ENCODE measurements at regions not wholly inside any gene's neighbourhood (a gene's known extent, or its start where the extent isn't known, plus 50 kb on each side); places are given as distances from the start of the nearest gene placed in this dataset.

- no peaks in the 10 kb centered on the region for H3K9me3 ChIP-seq
- H3K27ac ChIP-seq, result peak overlapping the region in 1 of 2 donors; percentile 50
- H3K27me3 ChIP-seq, result peaks cover 9 to 12% of the 10 kb centered on the region in 2 donors
- no peak for DNase-seq (ENCODE audit: low spot score)
- peaks cover 0 to 18% of the 10 kb centered on the region in 2 donors for H3K4me1 ChIP-seq
- peak overlapping the region; percentile 39 to 56 for H3K4me3 ChIP-seq
- TF ChIP-seq, protein P1, sequence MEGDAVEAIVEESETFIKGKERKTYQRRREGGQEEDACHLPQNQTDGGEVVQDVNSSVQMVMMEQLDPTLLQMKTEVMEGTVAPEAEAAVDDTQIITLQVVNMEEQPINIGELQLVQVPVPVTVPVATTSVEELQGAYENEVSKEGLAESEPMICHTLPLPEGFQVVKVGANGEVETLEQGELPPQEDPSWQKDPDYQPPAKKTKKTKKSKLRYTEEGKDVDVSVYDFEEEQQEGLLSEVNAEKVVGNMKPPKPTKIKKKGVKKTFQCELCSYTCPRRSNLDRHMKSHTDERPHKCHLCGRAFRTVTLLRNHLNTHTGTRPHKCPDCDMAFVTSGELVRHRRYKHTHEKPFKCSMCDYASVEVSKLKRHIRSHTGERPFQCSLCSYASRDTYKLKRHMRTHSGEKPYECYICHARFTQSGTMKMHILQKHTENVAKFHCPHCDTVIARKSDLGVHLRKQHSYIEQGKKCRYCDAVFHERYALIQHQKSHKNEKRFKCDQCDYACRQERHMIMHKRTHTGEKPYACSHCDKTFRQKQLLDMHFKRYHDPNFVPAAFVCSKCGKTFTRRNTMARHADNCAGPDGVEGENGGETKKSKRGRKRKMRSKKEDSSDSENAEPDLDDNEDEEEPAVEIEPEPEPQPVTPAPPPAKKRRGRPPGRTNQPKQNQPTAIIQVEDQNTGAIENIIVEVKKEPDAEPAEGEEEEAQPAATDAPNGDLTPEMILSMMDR (IDR thresholded peaks at IDR 0.05), result no peak
- no peaks in the 10 kb centered on the region for H3K36me3 ChIP-seq
These were observed 470.7 kb downstream of the SOX9 start for GRCh38 chr17:72591289-72592241.

- H3K9me3 ChIP-seq, result no peaks in the 10 kb centered on the region
- H3K27ac ChIP-seq, result peak overlapping the region in 1 of 2 donors; percentile 50
- DNase-seq (ENCODE audit: low spot score), result no peak
- H3K27me3 ChIP-seq, result peaks cover 9 to 12% of the 10 kb centered on the region in 2 donors
- H3K4me3 ChIP-seq, result peak overlapping the region; percentile 39 to 56
- H3K36me3 ChIP-seq, result no peaks in the 10 kb centered on the region
- H3K4me1 ChIP-seq, result peaks cover 0 to 18% of the 10 kb centered on the region in 2 donors
- TF ChIP-seq, protein P1 (IDR thresholded peaks at IDR 0.05), result no peak
These were observed 471.6 kb downstream of the SOX9 start for GRCh38 chr17:72592242-72592966.

- Histone ChIP-seq H3K36me3 (no peaks in the 10 kb centered on the region), H3K27ac (no peak overlapping the region), H3K4me3 (peak overlapping the region; percentile 39 to 56), H3K27me3 (peaks cover 9 to 12% of the 10 kb centered on the region in 2 donors), H3K4me1 (peaks cover 0 to 18% of the 10 kb centered on the region in 2 donors), H3K9me3 (no peaks in the 10 kb centered on the region)
- TF ChIP-seq, protein P1 (IDR thresholded peaks at IDR 0.05), result no peak
- no peak for DNase-seq (ENCODE audit: low spot score)
These were observed 472.1 kb downstream of the SOX9 start for GRCh38 chr17:72592967-72593325.

DNA sequence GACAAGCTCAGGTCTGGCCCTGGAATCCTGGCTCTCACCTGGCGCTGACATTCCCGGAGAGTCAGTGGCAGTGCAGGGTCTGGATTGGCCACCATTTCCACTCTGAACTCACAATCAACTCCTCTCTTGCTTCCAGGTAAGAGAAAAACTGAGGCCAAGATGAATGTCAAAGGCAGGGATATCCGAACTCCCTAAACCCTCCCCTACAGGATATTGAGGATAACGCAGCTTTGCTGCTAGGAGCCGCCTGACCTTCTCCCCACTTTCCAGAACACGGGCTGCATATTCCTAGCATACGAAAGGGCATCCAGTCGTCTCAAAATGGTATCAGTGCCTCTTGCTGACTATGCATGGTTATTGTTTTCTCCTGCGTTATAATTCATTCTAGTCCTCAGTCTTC, 473.4 kb downstream of the SOX9 start:
- H3K9me3 ChIP-seq, result no peaks in the 10 kb centered on the region
- H3K36me3 ChIP-seq, result no peaks in the 10 kb centered on the region
- H3K4me3 ChIP-seq, result no peak overlapping the region
- H3K27me3 ChIP-seq, result peaks cover 9 to 12% of the 10 kb centered on the region in 2 donors
- H3K4me1 ChIP-seq, result peaks cover 0 to 18% of the 10 kb centered on the region in 2 donors
- no peak overlapping the region for H3K27ac ChIP-seq
- TF ChIP-seq, protein P1 (IDR thresholded peaks at IDR 0.05), result no peak
- DNase-seq (ENCODE audit: low spot score), result no peak
